ENCODE measurements at regions not wholly inside any gene's neighbourhood (a gene's known extent, or its start where the extent isn't known, plus 50 kb on each side); places are given as distances from the start of the nearest gene placed in this dataset.

DNA sequence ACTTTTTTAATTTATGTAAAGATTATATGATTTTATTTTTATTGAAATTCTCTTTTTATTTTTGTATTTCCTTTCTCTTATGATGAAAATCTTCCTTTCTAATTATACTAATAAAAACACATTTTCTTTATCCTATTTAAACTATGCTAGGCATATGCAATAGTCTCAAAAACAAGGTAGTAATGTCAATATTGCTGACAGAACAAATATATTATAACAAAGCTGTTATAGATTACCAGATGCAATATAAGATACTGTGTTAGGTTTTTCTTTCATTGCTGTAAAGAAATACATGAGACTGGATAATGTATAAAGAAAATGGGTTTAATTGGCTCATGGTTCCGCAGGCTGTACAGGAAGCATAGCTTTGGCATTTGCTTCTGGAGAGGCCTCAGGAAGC is 631.2 kb upstream of the SOX11 start:
- TF ChIP-seq, protein P1, sequence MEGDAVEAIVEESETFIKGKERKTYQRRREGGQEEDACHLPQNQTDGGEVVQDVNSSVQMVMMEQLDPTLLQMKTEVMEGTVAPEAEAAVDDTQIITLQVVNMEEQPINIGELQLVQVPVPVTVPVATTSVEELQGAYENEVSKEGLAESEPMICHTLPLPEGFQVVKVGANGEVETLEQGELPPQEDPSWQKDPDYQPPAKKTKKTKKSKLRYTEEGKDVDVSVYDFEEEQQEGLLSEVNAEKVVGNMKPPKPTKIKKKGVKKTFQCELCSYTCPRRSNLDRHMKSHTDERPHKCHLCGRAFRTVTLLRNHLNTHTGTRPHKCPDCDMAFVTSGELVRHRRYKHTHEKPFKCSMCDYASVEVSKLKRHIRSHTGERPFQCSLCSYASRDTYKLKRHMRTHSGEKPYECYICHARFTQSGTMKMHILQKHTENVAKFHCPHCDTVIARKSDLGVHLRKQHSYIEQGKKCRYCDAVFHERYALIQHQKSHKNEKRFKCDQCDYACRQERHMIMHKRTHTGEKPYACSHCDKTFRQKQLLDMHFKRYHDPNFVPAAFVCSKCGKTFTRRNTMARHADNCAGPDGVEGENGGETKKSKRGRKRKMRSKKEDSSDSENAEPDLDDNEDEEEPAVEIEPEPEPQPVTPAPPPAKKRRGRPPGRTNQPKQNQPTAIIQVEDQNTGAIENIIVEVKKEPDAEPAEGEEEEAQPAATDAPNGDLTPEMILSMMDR (IDR thresholded peaks at IDR 0.05; ENCODE audit: low read depth, low read length, poor library complexity, severe bottlenecking), result no peak
- TF ChIP-seq EZH2phosphoT487 (IDR thresholded peaks at IDR 0.05; ENCODE audit: borderline replicate concordance, low read length), result no peak
